ENCODE measurements at regions not wholly inside any gene's neighbourhood (a gene's known extent, or its start where the extent isn't known, plus 50 kb on each side); places are given as distances from the start of the nearest gene placed in this dataset.

- no TSS peak for BruUV-seq (replicated peaks)
- ATAC-seq (no peak), DNase-seq (no peak)
- H3K4me1 ChIP-seq (ENCODE audit: insufficient read depth, low read length): no peaks in the 10 kb centered on the region
- no peaks in the 10 kb centered on the region for H3K9me2 ChIP-seq (replicated peaks; ENCODE audit: low read length)
- no peak overlapping the region for H3K9ac ChIP-seq (ENCODE audit: low read length)
- no peaks in the 10 kb centered on the region for H3K79me2 ChIP-seq (ENCODE audit: low read length)
- no peak overlapping the region for H3K27ac ChIP-seq (ENCODE audit: low read length)
- no peaks in the 10 kb centered on the region for H4K20me1 ChIP-seq (ENCODE audit: low read length)
- no peaks in the 10 kb centered on the region for H3K36me3 ChIP-seq (ENCODE audit: low read depth, low read length)
- intact Hi-C loops (cut with micrococcal nuclease): no loop called here
- no peak overlapping the region for H2AFZ ChIP-seq (ENCODE audit: low read length)
- H3K9me3 ChIP-seq (ENCODE audit: low read length): no peaks in the 10 kb centered on the region
- TF ChIP-seq EZH2 (IDR thresholded peaks at IDR 0.05; ENCODE audit: low read length, unreplicated experiment) (no peak), CTCF (conservative IDR thresholded peaks at IDR 0.05; ENCODE audit: low read depth, low read length) (no peak), EZH2phosphoT487 (IDR thresholded peaks at IDR 0.05; ENCODE audit: borderline replicate concordance, low read length) (no peak)
- CTCF ChIA-PET: no interaction called here
- no peaks in the 10 kb centered on the region for H3F3A ChIP-seq (ENCODE audit: low read length, unreplicated experiment)
- POLR2A ChIA-PET (ENCODE audit: unreplicated experiment): no interaction called here
- no peak overlapping the region for H3K4me2 ChIP-seq (ENCODE audit: low read length)
- H3K27me3 ChIP-seq (ENCODE audit: low read length): no peaks in the 10 kb centered on the region
- H3K4me3 ChIP-seq (ENCODE audit: low read length): no peak overlapping the region
Observed at GRCh38 chr4:12041828-12042227, 613.1 kb upstream of the HS3ST1 start.

GRCh38 chr4:12036450-12036849, 607.8 kb upstream of the HS3ST1 start:
- Histone ChIP-seq H3K36me3 (ENCODE audit: low read depth, low read length) (no peaks in the 10 kb centered on the region), H3K27ac (ENCODE audit: low read length) (no peak overlapping the region), H3K79me2 (ENCODE audit: low read length) (no peaks in the 10 kb centered on the region), H2AFZ (ENCODE audit: low read length) (no peak overlapping the region), H3K9ac (ENCODE audit: low read length) (no peak overlapping the region), H3K4me1 (ENCODE audit: insufficient read depth, low read length) (no peaks in the 10 kb centered on the region), H4K20me1 (ENCODE audit: low read length) (no peaks in the 10 kb centered on the region), H3K9me2 (replicated peaks; ENCODE audit: low read length) (no peaks in the 10 kb centered on the region), H3K27me3 (ENCODE audit: low read length) (no peaks in the 10 kb centered on the region), H3K4me3 (ENCODE audit: low read length) (no peak overlapping the region), H3F3A (ENCODE audit: low read length, unreplicated experiment) (no peaks in the 10 kb centered on the region), H3K4me2 (ENCODE audit: low read length) (no peak overlapping the region), H3K9me3 (ENCODE audit: low read length) (no peaks in the 10 kb centered on the region)
- ChIA-PET CTCF (no interaction called here), POLR2A (ENCODE audit: unreplicated experiment) (no interaction called here)
- intact Hi-C loops (cut with micrococcal nuclease): no loop called here
- DNase-seq (no peak), ATAC-seq (no peak)
- BruUV-seq (replicated peaks): no TSS peak
- TF ChIP-seq CTCF (conservative IDR thresholded peaks at IDR 0.05; ENCODE audit: low read depth, low read length): no peak
- TF ChIP-seq EZH2 (IDR thresholded peaks at IDR 0.05; ENCODE audit: low read length, unreplicated experiment): no peak
- TF ChIP-seq EZH2phosphoT487 (IDR thresholded peaks at IDR 0.05; ENCODE audit: borderline replicate concordance, low read length): no peak

- H3K4me3 ChIP-seq (ENCODE audit: low read length): no peak overlapping the region
- H3K36me3 ChIP-seq (ENCODE audit: low read depth, low read length): no peaks in the 10 kb centered on the region
- no peak overlapping the region for H3K27ac ChIP-seq (ENCODE audit: low read length)
- no peaks in the 10 kb centered on the region for H3K79me2 ChIP-seq (ENCODE audit: low read length)
- no TSS peak for BruUV-seq (replicated peaks)
- no peak overlapping the region for H2AFZ ChIP-seq (ENCODE audit: low read length)
- no peaks in the 10 kb centered on the region for H3K27me3 ChIP-seq (ENCODE audit: low read length)
- no peaks in the 10 kb centered on the region for H3K9me2 ChIP-seq (replicated peaks; ENCODE audit: low read length)
- no peak overlapping the region for H3K9ac ChIP-seq (ENCODE audit: low read length)
- H3K4me2 ChIP-seq (ENCODE audit: low read length): no peak overlapping the region
- DNase-seq (no peak), ATAC-seq (no peak)
- H3K9me3 ChIP-seq (ENCODE audit: low read length): no peaks in the 10 kb centered on the region
- intact Hi-C loops (cut with micrococcal nuclease): no loop called here
- H4K20me1 ChIP-seq (ENCODE audit: low read length): no peaks in the 10 kb centered on the region
- ChIA-PET CTCF (no interaction called here), POLR2A (ENCODE audit: unreplicated experiment) (no interaction called here)
- no peaks in the 10 kb centered on the region for H3K4me1 ChIP-seq (ENCODE audit: insufficient read depth, low read length)
- H3F3A ChIP-seq (ENCODE audit: low read length, unreplicated experiment): no peaks in the 10 kb centered on the region
- TF ChIP-seq CTCF (conservative IDR thresholded peaks at IDR 0.05; ENCODE audit: low read depth, low read length) (no peak), EZH2phosphoT487 (IDR thresholded peaks at IDR 0.05; ENCODE audit: borderline replicate concordance, low read length) (no peak), EZH2 (IDR thresholded peaks at IDR 0.05; ENCODE audit: low read length, unreplicated experiment) (no peak)
Observed at GRCh38 chr4:12028258-12028657, 599.6 kb upstream of the HS3ST1 start.

All from PC-3 (cell line).